HG03457 (cell line): ENCODE measurements at regions not wholly inside any gene's neighbourhood (a gene's known extent, or its start where the extent isn't known, plus 50 kb on each side); places are given as distances from the start of the nearest gene placed in this dataset.

Source experiments
- ATAC-seq: cut with Tn5 transposase; IDR thresholded peaks from one replicate; pipeline ENCODE4 v1.9.1; 2021; ENCODE audit warnings: moderate number of reproducible peaks; ENCODE audit not compliant: unreplicated experiment

GRCh38 chr5:82413302-82414040 lies 135.3 kb upstream of the RPS23 start:
- no peak for ATAC-seq

GRCh38 chr5:82408033-82408432 lies 129.9 kb upstream of the RPS23 start:
- no peak for ATAC-seq

- ATAC-seq, result no peak
These were observed 128.1 kb upstream of the RPS23 start for GRCh38 chr5:82406205-82406773.

GRCh38 chr5:82405618-82406204 lies 127.6 kb upstream of the RPS23 start:
- no peak for ATAC-seq

GRCh38 chr5:82405161-82405560 lies 127.0 kb upstream of the RPS23 start:
- ATAC-seq, result no peak

- no peak for ATAC-seq
These were observed 126.3 kb upstream of the RPS23 start for GRCh38 chr5:82404382-82404945.

- no peak for ATAC-seq
These were observed 125.6 kb upstream of the RPS23 start for GRCh38 chr5:82403724-82404123.

- ATAC-seq, result no peak
These were observed 124.9 kb upstream of the RPS23 start for GRCh38 chr5:82403026-82403425.

GRCh38 chr5:82399111-82399510 lies 121.0 kb upstream of the RPS23 start:
- ATAC-seq, result no peak

GRCh38 chr5:82397741-82398320 lies 119.7 kb upstream of the RPS23 start:
- ATAC-seq, result no peak

- ATAC-seq, result no peak
These were observed 118.8 kb upstream of the RPS23 start for GRCh38 chr5:82396871-82397514.

- no peak for ATAC-seq
These were observed 118.2 kb upstream of the RPS23 start for GRCh38 chr5:82396396-82396795.

- ATAC-seq, result no peak
These were observed 115.8 kb upstream of the RPS23 start for GRCh38 chr5:82393951-82394350.

GRCh38 chr5:82390088-82390487 lies 111.9 kb upstream of the RPS23 start:
- ATAC-seq, result no peak

GRCh38 chr5:82389347-82389746 lies 111.2 kb upstream of the RPS23 start:
- ATAC-seq, result no peak

GRCh38 chr5:82388181-82388580 lies 110.0 kb upstream of the RPS23 start:
- ATAC-seq, result no peak

- no peak for ATAC-seq
These were observed 109.6 kb upstream of the RPS23 start for GRCh38 chr5:82387819-82388166.

GRCh38 chr5:82387001-82387818 lies 109.1 kb upstream of the RPS23 start:
- ATAC-seq, result no peak

GRCh38 chr5:82386576-82386975 lies 108.4 kb upstream of the RPS23 start:
- no peak for ATAC-seq

- ATAC-seq, result no peak
These were observed 106.0 kb upstream of the RPS23 start for GRCh38 chr5:82384034-82384750.
